Stomach (tissue), 4 donors: ENCODE measurements at regions not wholly inside any gene's neighbourhood (a gene's known extent, or its start where the extent isn't known, plus 50 kb on each side); places are given as distances from the start of the nearest gene placed in this dataset.

Source experiments
- CTCF ChIP-seq, 7 experiments: fragments of 450-650 bp in 4 of 7; fragments of 200-600 bp in 3 of 7; sonication (generic) in 3 of 7; IDR thresholded peaks; one replicate each; pipeline ENCODE4 v1.5.1; 2016 to 2019; ENCODE audit warnings: antibody characterized with exemption in 7 of 7, control low read depth in 2 of 7, mild to moderate bottlenecking in 1 of 7
- POLR2A ChIP-seq, 4 donors: fragments of 450-650 bp; IDR thresholded peaks; one replicate each; pipeline ENCODE4 v1.6.1; 2016; ENCODE audit warnings: antibody characterized with exemption in 4 of 4, control low read depth in 2 of 4, mild to moderate bottlenecking in 1 of 4, moderate library complexity in 1 of 4
- POLR2AphosphoS5 ChIP-seq, 3 donors: sonication (generic); formaldehyde crosslinking; IDR thresholded peaks; one replicate each; pipeline ENCODE4 v1.6.1; 2016; ENCODE audit warnings: antibody characterized with exemption in 3 of 3

- no peak for TF ChIP-seq POLR2AphosphoS5 (IDR thresholded peaks at IDR 0.05)
- no peak for TF ChIP-seq CTCF (IDR thresholded peaks at IDR 0.05)
- TF ChIP-seq POLR2A (IDR thresholded peaks at IDR 0.05), result no peak
Measured at GRCh38 chr2:146602856-146603255, 1242.0 kb upstream of the ACVR2A start.
